SKM-1 (cell line): ENCODE measurements at regions not wholly inside any gene's neighbourhood (a gene's known extent, or its start where the extent isn't known, plus 50 kb on each side); places are given as distances from the start of the nearest gene placed in this dataset.

ENCODE experiments used
- DNase-seq: peaks from one replicate; lab custom pipeline; 2025; ENCODE audit not compliant: unreplicated experiment; lab: John Stamatoyannopoulos, UW

GRCh38 chr6:8710668-8711431 lies 275.5 kb upstream of the SLC35B3 start:
- no peak for DNase-seq

- peak; percentile 24 for DNase-seq
These were observed 272.8 kb upstream of the SLC35B3 start for GRCh38 chr6:8707956-8708772.

- no peak for DNase-seq
These were observed 272.0 kb upstream of the SLC35B3 start for GRCh38 chr6:8707369-8707768.

GRCh38 chr6:8705435-8706020 lies 270.2 kb upstream of the SLC35B3 start:
- DNase-seq, result no peak

GRCh38 chr6:8703059-8703458 lies 267.7 kb upstream of the SLC35B3 start:
- DNase-seq, result no peak

GRCh38 chr6:8688821-8689220 lies 253.5 kb upstream of the SLC35B3 start:
- no peak for DNase-seq

GRCh38 chr6:8686077-8686476 lies 250.7 kb upstream of the SLC35B3 start:
- no peak for DNase-seq

- DNase-seq, result no peak
These were observed 247.9 kb upstream of the SLC35B3 start for GRCh38 chr6:8683204-8683603.

GRCh38 chr6:8679823-8680222 lies 244.5 kb upstream of the SLC35B3 start:
- DNase-seq, result no peak

GRCh38 chr6:8678466-8678865 lies 243.1 kb upstream of the SLC35B3 start:
- no peak for DNase-seq

GRCh38 chr6:8674126-8674525 lies 238.8 kb upstream of the SLC35B3 start:
- peak; percentile 42 for DNase-seq

GRCh38 chr6:8672882-8673281 lies 237.5 kb upstream of the SLC35B3 start:
- no peak for DNase-seq

GRCh38 chr6:8670792-8671191 lies 235.4 kb upstream of the SLC35B3 start:
- DNase-seq, result no peak

GRCh38 chr6:8664700-8665099 lies 229.4 kb upstream of the SLC35B3 start:
- DNase-seq, result no peak

GRCh38 chr6:8664070-8664469 lies 228.7 kb upstream of the SLC35B3 start:
- DNase-seq, result no peak

- no peak for DNase-seq
These were observed 224.3 kb upstream of the SLC35B3 start for GRCh38 chr6:8659404-8660189.

GRCh38 chr6:8658416-8658815 lies 223.1 kb upstream of the SLC35B3 start:
- no peak for DNase-seq

- DNase-seq, result no peak
These were observed 222.2 kb upstream of the SLC35B3 start for GRCh38 chr6:8657522-8657921.

- no peak for DNase-seq
These were observed 220.5 kb upstream of the SLC35B3 start for GRCh38 chr6:8655670-8656454.

- DNase-seq, result no peak
These were observed 217.4 kb upstream of the SLC35B3 start for GRCh38 chr6:8652710-8653109.
